HG03045 (cell line): ENCODE measurements at regions not wholly inside any gene's neighbourhood (a gene's known extent, or its start where the extent isn't known, plus 50 kb on each side); places are given as distances from the start of the nearest gene placed in this dataset.

Source experiments
- ATAC-seq: cut with Tn5 transposase; IDR thresholded peaks from one replicate; pipeline ENCODE4 v1.9.1; 2021; ENCODE audit warnings: mild to moderate bottlenecking, moderate library complexity; ENCODE audit not compliant: unreplicated experiment

DNA sequence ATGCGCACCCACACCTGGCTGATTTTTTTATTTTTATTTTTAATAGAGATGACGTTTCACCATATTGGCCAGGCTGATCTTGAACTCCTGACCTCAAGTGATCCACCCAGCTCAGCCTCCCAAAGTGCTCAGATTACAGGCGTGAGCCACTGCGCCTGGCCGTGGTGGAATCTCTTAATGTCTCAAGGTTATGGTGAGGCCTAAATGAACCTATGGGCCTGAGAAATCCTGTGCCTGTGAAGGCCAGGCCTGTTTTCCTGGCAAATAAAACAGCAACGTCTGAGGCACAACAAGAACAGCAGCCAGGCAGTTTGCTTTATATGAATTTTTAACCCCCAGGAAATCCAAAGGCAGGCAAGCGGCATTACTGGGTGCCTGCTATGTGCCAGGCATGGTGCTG is 297.5 kb upstream of the ZMIZ1 start:
- no peak for ATAC-seq

DNA sequence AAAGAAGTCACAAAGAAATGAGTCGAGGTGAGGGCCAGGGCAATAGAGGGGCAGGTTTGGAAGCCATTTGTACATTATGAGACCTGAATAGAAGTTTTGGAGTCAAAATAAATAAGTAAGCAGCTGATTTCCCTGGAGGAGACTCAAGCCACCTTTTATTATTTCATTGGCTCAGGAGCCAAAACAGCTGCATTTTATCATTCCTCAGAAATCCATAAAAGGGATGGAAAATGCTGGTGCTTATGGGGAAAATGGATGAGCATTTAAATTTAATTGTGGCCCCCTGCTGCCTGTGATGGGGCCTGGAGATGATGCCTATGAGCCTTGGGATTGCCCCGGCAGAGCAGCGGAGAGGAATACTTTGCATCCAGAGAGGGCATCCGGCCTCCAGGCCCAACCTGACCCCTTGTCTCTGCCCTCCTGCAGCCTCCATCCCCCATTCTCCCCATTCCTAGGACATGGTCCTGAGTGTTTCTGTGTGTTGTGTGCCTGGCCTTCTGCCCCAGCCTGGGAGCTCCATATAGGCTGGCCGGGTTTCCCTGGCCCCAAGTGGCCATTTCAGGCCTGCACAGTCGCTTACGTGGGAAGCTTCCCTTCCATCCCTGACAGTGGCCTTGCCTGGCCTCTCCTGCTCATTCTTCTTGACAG is 296.8 kb upstream of the ZMIZ1 start:
- no peak for ATAC-seq

DNA sequence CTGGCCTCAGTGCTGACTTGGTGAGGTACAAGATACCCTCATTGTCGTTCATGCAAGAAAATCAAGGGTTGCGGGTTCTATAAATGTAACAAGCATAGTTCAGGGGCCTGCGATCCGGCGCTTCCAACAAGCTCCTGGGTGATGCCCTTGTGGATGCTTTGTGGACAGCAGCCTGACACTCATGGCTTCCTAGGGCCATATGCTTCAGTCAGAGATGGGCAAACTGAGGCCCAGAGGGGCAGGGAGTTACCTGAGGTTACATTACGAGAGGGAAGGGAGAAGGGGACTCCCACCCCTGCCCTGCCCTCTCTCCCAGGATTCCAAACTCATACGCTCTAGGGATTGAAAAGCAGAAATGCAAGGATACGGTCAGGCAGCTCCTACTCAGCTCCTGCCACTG is 296.3 kb upstream of the ZMIZ1 start:
- ATAC-seq, result no peak

DNA sequence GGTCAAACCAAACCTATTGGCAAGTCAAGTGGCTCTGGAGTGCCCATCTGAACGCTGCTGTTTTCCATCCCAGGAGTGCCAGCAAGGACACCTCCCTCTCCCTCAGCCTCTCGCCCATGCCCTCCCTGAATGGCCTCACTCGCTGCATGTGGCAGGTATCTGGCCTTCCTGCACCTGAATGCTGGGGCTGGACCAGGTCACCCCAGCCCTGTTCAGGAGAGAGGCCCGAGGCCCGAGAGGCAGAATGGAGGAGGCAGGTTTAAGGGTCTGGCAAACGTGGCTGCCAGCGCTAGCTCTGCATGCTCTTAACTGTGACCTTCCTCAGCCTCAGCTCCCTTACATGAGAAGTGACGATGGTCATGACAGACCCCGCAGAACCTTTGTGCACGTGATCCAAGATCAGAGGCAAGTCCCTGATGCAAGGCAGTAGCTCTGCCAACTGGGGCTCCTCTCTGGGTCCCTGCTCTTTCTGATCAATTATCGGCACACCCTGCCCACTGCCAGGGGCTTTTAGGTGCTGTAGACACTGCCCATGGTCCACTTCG is 295.7 kb upstream of the ZMIZ1 start:
- ATAC-seq, result no peak

DNA sequence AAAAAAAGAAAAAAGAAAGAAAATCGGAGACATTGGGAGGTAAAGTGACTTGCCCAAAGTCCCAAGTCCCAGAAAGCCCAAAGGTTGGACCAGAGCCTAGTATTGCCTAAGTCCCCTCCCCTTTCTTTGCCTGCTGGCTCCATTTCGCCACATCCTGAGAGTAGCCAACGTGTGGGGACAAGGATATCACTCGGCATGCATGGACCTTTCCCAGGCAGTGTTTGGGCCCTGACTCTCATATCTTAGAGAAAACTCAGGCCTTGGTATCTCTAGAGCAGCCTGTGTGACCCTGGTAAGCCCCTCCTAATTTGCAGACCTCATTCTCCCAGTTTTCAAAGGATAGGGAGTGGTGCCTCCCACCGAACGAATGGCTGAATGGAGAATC is 294.2 kb upstream of the ZMIZ1 start:
- ATAC-seq, result no peak

DNA sequence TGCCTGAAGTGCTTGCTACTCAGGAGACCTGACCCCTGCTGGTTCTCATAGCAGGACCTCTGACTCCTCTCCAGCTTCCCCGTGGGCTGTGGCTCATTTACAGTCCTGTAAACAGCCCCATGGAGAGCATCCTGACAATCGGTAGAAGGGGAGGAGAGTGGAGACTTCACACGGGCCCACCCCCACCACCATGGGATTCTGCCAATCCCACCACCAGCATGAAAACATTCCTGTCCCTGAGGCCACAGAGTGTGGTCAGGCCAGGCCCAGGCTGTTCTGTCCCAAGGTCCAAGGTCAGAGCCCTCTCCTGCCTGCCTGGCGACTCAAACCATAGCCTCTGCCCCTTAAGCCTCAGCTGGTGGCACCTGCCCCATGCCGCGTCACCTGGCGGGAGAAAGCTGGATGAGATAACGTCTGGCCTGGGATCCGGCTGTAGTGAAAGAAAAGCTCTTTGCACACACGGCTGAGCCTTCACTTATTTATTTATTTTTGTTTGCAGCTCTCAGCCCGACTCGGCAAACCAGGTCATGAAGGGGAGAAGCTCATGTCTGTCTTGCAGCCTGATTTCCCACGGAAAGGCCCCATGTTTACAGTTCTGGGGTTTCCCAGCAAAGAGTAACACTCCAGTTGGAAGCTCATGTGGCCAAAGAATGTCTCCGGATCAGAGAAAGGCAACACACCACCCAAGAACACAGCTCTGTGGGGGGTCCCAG is 293.6 kb upstream of the ZMIZ1 start:
- no peak for ATAC-seq

DNA sequence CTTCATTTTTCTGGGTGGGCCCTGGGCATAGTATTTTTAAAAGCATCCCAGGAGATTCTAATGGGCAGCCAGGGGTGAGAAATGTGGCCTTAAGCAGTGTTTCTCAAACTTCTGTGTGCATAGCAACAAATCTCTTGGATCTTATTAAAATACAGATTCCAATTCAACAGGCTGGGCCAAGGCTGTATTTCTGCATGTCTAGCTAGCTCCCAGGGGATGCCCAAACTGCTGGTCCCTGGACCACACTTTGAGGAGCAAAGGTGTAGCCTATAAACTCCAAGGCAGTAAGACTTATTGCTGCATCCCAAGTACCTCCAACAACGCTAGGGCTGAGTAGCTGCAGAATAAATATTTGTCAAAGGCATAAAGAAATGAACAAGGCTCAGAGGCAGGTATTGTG is 292.9 kb upstream of the ZMIZ1 start:
- ATAC-seq, result no peak

DNA sequence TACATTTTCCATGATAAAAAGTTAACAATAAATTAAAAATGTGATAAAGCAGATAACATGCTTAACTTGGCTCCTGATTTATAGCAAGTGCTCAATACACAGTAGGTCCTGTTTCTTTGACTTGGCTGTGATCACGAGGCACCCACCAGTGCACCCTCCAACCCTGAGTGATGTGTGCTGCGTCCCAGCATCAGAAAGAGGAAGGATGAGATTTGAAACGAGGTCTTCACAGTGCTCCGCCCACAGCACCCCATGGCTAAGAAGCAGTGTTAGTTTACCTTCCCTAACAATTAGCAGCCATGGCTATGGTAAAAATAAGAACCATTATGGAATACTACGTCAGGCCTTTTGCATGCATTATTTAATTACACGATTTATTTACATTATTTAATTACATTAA is 292.0 kb upstream of the ZMIZ1 start:
- no peak for ATAC-seq

DNA sequence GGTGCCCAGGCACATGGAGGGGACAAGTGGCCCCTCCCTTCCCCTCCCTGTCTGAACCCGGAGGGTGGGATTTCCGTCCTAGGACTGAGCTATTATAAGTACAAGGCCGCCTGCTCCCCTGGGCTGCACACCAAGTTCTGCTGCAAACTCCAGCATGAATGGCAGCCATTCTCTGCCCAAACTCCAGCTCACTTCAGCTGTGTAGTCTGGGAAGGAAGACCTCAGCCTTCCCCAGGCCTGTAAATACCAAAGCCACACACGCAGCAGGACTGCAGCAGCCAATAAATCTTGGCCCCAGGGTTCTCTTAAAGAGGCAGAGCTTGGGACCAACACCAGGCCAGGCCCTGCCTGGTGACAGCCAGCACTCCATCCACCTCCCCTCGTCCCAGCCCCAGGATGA is 291.3 kb upstream of the ZMIZ1 start:
- ATAC-seq, result no peak

DNA sequence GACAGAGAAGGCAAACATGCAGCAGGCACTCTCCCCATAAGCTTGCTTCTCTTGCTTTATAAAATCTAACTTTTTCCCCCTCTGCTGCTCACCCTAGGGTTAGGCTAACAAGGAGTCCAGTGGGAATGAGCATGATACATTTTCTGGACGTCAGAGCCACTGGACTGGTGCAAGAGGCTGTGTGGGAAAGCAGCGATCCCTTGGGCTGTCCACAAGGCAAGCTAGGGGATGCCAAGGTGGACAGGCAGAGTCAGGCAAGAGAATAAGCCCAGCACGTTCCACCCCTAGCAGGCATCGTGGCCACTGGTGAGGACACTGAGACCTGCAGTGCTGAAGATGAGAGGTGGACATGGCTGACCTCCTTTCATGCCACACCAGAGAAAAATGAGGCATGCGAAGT is 290.9 kb upstream of the ZMIZ1 start:
- ATAC-seq, result no peak

DNA sequence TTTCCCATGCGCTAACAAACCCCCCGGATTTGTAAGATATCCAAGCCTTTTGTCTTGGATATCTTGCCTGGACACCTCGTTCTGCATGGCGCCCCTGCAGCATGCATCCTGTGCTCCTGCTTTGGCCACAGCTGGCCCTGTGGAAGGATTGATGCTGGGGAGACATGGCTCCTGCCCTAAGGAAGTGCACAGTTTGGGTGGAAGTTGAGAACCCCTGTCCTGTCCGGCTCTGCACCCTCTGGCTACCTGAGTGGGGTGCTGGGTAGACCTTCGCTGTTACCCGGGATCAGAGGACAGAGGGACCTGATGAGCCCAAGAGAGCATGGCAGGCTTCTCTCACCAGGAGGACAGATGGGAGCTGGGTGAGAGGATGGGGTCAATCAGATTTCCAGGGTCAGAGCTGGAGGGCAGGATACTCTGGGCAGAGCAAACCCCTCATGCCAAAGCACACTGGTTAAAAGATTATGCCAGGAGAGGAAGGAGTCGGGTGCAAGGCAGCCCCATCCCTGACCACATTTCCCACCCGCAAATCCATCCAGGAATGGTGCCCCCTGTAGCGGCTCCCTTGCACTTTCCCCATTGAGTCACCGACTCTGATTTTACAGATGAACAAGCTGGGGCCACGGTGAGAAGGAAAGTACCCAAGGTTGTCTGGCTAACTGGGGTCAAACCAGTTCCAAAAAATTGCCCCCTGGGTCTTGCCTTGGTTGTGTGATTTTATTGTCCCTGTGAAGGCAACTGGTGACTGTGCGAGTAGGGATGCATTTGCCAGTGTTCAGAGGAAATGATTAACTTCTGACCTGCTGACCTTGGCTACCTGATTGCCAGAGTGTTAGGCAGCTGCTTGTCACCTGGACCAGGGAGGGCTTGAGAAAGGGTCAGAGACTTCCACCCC is 290.1 kb upstream of the ZMIZ1 start:
- no peak for ATAC-seq

DNA sequence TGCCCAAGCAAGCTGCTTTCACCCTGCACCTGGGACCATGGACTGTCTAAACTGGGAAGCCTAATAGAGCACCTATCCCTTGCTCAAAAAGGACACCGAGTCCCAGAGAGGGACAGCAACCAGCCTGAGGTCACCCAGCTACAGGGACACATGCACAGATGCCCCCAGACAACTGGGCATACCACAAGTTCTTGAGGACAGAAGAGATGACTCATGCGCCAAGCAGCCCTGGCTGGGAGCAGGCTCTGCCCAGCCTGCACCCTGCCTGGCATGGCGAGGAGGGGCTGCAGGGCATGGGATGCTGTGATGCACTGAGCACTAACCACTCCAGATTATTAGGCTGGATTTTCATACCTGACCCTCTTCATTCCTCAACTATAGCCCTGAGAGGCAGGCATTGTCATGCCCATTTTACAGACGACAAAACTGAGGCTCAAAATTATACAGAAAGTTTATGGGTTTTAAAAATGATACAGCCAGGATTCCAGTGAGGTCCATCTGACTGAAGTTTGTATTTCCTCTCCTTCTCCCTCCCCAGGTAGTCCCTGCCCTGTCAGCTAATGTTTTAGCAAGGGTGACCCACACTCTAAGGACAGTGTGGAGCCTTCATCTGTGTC is 289.3 kb upstream of the ZMIZ1 start:
- no peak for ATAC-seq

DNA sequence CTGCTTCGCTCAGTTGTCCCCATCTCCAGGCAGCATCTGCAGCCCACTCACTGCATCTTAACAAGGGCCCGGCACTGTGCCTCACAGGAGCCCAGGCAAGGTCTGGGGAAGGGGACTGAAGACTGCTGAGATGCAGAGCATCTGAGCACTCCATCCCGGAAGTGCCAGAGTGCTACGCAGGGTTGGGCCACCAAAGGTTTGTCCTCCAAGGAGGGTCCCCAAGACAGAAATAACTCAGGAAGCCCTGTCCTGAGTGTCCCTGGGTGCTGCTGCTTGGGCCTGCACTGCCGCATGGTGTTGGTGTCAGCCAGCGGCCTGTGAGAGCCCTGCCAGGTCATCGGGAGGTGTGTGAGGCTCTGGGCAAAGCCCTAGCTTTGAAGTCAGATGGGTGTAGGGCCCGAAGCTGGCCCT is 288.2 kb upstream of the ZMIZ1 start:
- no peak for ATAC-seq

DNA sequence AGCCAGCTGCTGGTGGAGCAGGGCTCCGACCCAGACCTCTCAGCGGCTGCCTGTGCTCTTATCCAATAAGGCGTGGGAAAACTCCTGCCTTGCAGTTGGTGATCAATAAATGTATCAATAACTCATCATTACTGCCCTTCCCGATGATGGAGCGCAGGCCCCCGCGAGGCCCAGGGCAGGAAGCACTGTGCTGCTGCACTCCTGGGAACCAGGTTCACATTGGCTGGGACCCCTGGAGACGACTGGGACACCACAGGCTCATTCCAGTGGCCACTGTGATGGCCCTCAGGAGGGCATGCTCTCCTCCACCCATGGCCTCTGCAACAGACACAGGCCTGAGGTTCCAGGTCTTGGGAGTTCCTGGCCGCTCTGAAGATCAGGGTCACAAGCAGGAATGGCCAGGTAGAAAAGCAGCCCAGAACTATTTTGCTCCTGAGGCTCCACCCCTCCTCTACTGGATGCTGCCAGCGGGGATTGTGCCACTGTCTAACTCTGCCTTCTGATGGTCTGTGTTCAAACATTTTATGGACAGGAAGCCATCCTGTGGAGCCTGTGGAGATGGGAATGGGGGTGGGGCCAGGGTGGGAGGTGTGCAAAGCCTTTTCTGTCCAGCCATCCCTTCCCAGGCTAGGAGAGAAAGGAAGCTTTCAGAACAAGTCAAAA is 287.4 kb upstream of the ZMIZ1 start:
- no peak for ATAC-seq

DNA sequence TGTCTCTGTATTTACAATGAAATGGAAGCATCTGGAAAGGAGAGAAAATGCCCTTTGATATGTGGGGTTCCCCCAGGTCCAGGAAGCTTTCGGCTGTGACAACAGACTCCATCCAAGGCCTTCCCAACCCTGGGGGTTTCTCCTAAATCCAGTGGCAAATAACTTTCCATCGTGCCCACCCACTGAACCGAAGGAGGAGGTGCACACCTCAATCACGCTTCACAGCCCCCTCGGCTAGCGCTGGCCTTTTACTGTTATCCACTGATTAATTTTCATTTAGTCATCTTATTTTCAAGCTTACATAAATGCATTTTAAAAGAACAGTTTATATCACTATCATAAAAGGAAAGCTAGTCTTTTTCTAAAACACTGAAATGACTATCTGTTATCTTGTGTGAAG is 286.8 kb upstream of the ZMIZ1 start:
- ATAC-seq, result no peak

DNA sequence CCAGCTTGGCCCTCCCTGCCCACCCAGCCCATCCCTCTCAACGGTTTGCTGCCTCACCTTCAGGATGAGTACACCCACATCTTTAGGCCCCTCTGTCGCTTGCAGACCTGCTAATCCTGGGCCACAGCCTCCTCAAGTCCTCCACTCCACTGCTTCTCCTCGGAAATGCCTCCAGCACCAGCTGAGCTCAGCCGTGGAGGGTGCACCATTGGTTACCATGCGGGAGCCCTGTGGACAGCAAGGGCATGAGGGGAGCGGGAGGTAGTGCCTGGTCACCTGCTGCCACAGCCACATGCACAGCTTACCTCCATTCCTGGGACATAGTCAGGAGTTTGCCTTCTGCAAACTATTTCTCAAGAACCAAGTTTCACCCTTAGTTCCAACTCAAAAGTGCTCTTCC is 286.3 kb upstream of the ZMIZ1 start:
- ATAC-seq, result no peak

DNA sequence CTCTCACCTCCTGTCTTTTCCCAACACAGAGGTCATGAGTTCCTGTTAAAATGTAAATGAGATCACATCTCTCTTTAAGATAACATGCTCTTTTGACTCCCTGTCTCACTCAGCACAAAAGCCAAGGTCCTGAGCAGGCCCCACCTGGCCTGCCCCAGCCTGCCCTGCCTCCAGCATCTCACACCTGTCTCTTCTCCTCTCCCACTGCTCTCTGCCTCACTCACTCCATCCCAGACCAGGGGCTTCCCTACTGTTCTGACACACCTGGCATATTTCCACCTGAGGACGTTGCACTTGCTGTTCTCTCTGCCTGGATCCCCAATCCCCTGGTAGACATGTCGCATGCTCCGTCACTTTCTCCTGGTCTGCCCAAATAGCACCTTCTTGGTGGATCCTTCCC is 285.0 kb upstream of the ZMIZ1 start:
- no peak for ATAC-seq

DNA sequence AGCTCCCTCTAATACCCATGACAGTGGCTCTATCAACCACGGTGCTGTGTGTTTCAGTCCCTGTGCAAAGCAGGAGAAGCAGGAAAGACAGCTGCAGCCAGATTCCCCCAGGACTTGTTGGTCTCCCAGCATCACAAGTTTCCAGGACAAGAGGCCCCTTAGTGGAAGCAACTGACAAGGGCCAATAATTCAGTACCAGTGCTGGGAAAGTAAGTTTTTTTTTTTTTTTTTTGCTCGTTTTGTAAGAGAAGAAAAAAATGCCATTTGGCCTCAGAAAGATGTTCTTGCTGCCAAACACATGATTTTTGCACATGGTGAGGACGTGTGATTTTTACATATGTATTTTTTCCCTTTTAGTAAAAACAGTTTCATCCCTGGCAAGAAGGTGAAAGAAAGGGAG is 284.2 kb upstream of the ZMIZ1 start:
- ATAC-seq, result no peak

DNA sequence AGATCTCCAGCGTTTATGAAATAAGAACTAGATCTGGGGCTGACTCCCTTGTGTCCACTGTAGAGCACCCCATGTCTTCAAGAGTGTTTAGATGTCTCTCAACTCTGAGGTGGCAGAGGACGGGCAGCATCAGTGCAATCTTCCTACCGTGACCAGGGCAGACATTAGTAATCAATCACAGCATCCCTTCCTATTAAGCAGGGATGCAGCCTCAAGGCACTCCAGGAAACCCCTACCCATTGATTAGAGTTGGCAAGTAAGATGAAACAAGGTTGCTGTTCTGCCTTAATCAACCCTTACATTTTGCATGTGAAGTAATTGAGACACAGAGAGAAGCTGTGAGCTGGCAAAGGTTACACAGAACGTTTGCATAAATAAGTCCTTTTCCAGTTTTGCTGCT is 283.7 kb upstream of the ZMIZ1 start:
- no peak for ATAC-seq

DNA sequence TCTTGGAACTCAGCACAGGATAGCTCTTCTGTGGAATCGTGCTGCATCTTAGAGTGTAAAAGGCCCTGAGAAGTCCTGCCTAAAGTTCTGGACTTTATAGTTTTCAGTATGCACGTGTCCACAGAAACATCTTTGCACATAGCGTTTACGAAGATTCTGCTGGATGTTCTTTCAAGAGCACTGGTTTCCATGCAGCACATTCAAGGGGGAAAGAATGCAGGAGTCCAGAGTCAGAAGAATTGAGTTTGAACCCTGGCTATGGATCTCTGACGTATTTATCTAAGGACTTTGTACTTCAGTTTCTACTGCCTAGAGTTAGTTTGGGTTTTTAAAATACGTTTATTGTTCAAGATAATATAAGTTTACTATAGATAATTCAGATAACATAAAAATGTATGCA is 282.8 kb upstream of the ZMIZ1 start:
- ATAC-seq, result no peak

DNA sequence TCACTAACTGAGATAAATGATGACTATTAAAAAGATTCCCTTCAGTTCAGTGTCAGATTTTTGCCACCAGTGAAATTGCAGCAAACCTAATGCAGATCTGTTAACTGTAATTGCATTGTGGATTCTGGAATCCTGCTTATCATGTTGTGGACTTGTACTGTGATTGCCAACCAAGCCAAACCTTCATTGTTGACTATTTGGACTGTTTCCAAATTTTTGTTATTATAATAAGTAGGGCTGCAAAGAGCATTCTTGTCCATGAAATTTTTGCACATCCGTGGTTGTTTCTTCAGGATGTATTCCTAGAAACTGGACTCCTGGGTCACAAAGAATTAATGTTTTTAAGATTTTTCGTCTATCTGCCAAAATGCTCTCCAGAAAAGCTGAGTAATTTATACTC is 281.6 kb upstream of the ZMIZ1 start:
- ATAC-seq, result no peak
